Endothelial cell (in vitro differentiated cells): ENCODE measurements at regions not wholly inside any gene's neighbourhood (a gene's known extent, or its start where the extent isn't known, plus 50 kb on each side); places are given as distances from the start of the nearest gene placed in this dataset.
"Not testable (repeated sequence)": the region's sequence is repeated elsewhere in the genome, so short reads cannot be mapped to it uniquely, and the experiment has no call there.

Experiments
- DNase-seq: peaks from one replicate; pipeline ENCODE4 v3.0.0; 2021; ENCODE audit warnings: low spot score
- H3K27ac Mint-ChIP-seq: one replicate; pipeline ENCODE4 v1.8.0; 2021; ENCODE audit warnings: mixed read lengths, inconsistent platforms; ENCODE audit not compliant: unreplicated experiment
- H3K27me3 Mint-ChIP-seq: one replicate; pipeline ENCODE4 v1.8.0; 2021; ENCODE audit warnings: mild to moderate bottlenecking, moderate library complexity, mixed read lengths, inconsistent platforms; ENCODE audit not compliant: unreplicated experiment
- H3K36me3 Mint-ChIP-seq: one replicate; pipeline ENCODE4 v1.8.0; 2021; ENCODE audit warnings: mild to moderate bottlenecking, low read depth, mixed read lengths, inconsistent platforms; ENCODE audit not compliant: unreplicated experiment
- H3K4me1 Mint-ChIP-seq: one replicate; pipeline ENCODE4 v1.8.0; 2021; ENCODE audit warnings: mild to moderate bottlenecking, mixed read lengths, inconsistent platforms; ENCODE audit not compliant: unreplicated experiment
- H3K4me3 Mint-ChIP-seq: one replicate; pipeline ENCODE4 v1.8.0; 2021; ENCODE audit warnings: mild to moderate bottlenecking, mixed read lengths, inconsistent platforms; ENCODE audit not compliant: unreplicated experiment
- H3K9me3 Mint-ChIP-seq: one replicate; pipeline ENCODE4 v1.8.0; 2021; ENCODE audit warnings: mixed read lengths, inconsistent platforms; ENCODE audit not compliant: unreplicated experiment
- TF ChIP-seq, protein P1 (sequence below): fragments of 200-600 bp; sonication (generic); IDR thresholded peaks from one replicate; pipeline ENCODE4 v1.5.0; 2021; ENCODE audit warnings: antibody characterized with exemption; ENCODE audit not compliant: unreplicated experiment

DNA sequence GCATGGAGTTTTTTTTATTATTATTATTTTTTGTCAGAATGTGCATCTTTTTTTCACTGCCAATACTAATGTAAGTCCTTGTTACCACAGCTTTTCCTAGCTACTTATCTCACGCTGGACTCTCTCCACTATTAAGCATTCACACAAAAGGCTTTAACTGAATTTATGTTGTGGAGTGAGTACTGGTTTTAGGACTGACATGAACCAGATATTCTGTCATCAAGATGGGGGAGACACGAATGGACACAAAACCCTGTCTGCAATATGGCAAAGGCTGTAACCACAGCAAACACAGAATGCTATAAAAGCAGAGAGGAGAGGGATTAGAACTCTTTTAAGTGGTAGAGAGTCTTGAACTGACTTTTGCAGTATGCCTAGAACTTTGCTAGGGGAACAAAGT, 592.2 kb upstream of the TBL1XR1 start:
- Mint-ChIP-seq H3K27me3 (no peaks in the 10 kb centered on the region), H3K4me1 (no peaks in the 10 kb centered on the region), H3K9me3 (no peaks in the 10 kb centered on the region), H3K36me3 (no peaks in the 10 kb centered on the region), H3K27ac (no peak overlapping the region), H3K4me3 (no peak overlapping the region)
- no peak for DNase-seq
- TF ChIP-seq, protein P1, sequence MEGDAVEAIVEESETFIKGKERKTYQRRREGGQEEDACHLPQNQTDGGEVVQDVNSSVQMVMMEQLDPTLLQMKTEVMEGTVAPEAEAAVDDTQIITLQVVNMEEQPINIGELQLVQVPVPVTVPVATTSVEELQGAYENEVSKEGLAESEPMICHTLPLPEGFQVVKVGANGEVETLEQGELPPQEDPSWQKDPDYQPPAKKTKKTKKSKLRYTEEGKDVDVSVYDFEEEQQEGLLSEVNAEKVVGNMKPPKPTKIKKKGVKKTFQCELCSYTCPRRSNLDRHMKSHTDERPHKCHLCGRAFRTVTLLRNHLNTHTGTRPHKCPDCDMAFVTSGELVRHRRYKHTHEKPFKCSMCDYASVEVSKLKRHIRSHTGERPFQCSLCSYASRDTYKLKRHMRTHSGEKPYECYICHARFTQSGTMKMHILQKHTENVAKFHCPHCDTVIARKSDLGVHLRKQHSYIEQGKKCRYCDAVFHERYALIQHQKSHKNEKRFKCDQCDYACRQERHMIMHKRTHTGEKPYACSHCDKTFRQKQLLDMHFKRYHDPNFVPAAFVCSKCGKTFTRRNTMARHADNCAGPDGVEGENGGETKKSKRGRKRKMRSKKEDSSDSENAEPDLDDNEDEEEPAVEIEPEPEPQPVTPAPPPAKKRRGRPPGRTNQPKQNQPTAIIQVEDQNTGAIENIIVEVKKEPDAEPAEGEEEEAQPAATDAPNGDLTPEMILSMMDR: no peak

DNA sequence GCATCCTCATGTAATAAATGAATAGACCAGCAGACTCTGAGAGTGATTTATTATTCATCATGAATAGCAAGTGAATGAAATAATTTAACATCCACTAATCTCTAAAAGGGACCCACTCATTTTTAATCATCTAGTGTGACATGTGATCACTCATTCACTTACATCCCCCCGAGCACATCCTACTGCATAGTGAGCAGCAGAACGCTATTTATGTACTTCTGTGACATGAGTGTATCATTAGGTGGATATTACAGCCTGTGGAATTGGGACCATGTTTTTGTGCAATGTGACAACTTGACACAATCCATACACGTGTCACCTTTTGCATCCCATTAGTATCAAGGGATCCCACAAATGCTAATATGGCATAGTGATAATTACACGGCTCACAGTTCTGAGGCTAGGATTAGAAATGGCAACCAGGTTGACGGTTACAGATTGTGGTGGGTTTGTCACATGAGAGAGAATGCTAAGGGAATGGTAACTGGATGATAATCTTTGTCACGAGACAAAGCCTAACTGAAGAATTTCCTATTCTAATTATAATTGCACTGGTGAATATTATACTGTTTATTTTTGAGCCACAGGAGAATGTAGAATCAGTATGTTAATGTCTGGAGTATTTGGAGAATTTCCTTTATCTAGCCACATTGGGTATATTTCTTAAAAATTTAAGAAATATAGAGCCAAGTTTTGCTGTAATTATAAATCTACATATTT, 595.2 kb upstream of the TBL1XR1 start:
- no peak for DNase-seq
- TF ChIP-seq, protein P1: no peak
- Mint-ChIP-seq H3K9me3 (no peaks in the 10 kb centered on the region), H3K4me1 (no peaks in the 10 kb centered on the region), H3K36me3 (no peaks in the 10 kb centered on the region), H3K4me3 (no peak overlapping the region), H3K27me3 (no peaks in the 10 kb centered on the region), H3K27ac (no peak overlapping the region)

DNA sequence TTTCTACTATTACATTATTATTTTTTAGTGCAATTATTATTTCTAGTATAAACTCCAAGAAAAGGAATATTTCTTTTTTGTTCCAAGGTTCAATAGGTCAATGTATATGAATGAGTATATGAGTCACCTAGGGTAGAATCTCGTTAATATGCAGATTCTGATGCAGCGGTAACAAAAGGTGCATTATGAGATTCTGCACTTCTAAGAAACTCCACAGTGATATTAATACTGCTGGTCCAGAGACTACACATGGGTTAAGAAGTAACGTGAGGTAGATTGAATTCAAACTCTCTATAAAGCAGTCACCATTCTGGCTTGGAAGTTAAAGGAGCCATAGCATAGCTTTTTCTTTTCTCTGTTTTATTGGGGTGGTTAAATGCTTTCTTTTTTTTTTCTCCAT, 596.2 kb upstream of the TBL1XR1 start:
- no peak overlapping the region for H3K27ac Mint-ChIP-seq

DNA sequence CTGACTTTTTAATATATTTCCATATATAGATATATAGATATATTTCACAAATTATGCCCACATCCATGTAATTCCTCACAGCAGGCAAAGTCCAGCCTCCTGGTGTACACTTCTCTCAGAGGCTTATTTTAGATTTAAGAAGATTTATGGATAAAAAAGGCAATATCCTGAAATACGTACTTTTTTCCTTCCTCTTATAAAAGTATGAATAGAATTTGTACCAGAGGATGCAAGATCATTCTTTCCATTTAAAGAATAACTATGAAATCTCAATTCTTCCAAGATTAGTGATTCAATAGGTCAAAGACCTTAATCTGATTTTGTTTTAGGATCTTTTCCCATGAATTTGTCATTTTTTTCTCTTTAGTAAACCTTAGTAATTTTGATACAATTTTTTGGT, 597.9 kb upstream of the TBL1XR1 start:
- no peak for DNase-seq
- Mint-ChIP-seq H3K4me3 (no peak overlapping the region), H3K27ac (no peak overlapping the region), H3K4me1 (no peaks in the 10 kb centered on the region), H3K36me3 (no peaks in the 10 kb centered on the region), H3K9me3 (no peaks in the 10 kb centered on the region), H3K27me3 (no peaks in the 10 kb centered on the region)
- TF ChIP-seq, protein P1: no peak

More for the DNA sequence above, 596.2 kb upstream of the TBL1XR1 start:
- TF ChIP-seq, protein P1: no peak
- Mint-ChIP-seq H3K4me1 (no peaks in the 10 kb centered on the region), H3K27me3 (no peaks in the 10 kb centered on the region), H3K9me3 (no peaks in the 10 kb centered on the region), H3K4me3 (no peak overlapping the region), H3K36me3 (no peaks in the 10 kb centered on the region)
- no peak for DNase-seq

DNA sequence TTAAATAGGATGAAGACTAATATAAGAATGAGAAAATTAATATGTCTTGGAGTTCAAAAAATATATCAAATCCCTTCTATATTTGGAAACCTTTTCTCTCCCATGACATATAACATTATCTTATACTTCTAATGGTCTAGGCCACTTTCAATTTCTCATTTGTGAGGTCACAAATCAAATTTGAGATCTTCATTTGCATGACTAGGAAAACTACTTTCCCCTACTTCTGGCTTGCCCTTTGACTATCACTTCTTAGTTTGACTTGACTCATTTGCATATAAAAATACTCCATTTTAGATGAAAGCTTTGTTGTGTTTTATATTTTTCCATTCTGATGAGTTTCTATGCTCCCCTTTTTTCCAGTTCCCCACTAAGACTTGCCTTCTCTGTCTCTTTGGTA, 598.6 kb upstream of the TBL1XR1 start:
- TF ChIP-seq, protein P1: no peak
- H3K27ac Mint-ChIP-seq: no peak overlapping the region
- H3K4me3 Mint-ChIP-seq: no peak overlapping the region
- no peak for DNase-seq
- H3K36me3 Mint-ChIP-seq: no peaks in the 10 kb centered on the region
- H3K27me3 Mint-ChIP-seq: no peaks in the 10 kb centered on the region
- no peaks in the 10 kb centered on the region for H3K9me3 Mint-ChIP-seq
- H3K4me1 Mint-ChIP-seq: no peaks in the 10 kb centered on the region

DNA sequence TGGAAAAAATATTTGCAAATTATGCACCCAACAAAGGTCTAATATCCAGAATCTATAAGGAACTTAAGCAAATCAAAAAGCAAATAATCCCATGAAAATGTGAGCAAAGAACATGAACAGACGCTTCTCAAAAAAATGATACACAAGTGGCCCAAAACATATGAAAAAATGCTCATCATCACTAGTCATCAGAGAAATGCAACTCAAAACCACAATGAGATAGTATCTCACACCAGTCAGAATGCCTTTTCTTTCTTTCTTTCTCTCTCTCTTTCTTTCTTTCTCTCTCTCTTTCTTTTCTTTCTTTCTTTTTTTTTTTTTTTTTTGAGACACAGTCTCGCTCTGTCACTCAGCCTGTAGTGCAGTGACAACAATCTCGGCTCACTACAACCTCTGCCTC, 602.9 kb upstream of the TBL1XR1 start:
- H3K4me1 Mint-ChIP-seq, H3K27me3 Mint-ChIP-seq, H3K4me3 Mint-ChIP-seq, H3K27ac Mint-ChIP-seq, H3K9me3 Mint-ChIP-seq, DNase-seq, H3K36me3 Mint-ChIP-seq: not testable (repeated sequence)
